Neural cell (in vitro differentiated cells): ENCODE measurements at regions not wholly inside any gene's neighbourhood (a gene's known extent, or its start where the extent isn't known, plus 50 kb on each side); places are given as distances from the start of the nearest gene placed in this dataset.

Source experiments
- H2AFZ ChIP-seq: fragments of 200-600, 300-800 bp; sonication (generic), shearing (Covaris generic); 2 replicates; pipeline ENCODE4 v1.6.0; 2014; ENCODE audit warnings: low read depth, mild to moderate bottlenecking, antibody characterized with exemption, low read length, moderate library complexity
- H3F3A ChIP-seq: fragments of 200-600 bp; shearing (Covaris generic); 2 replicates; pipeline ENCODE4 v1.6.1; 2016; ENCODE audit warnings: mild to moderate bottlenecking, moderate library complexity, mixed read lengths, antibody characterized with exemption, low read length; ENCODE audit not compliant: insufficient read depth, poor library complexity, severe bottlenecking
- H3K27ac ChIP-seq: fragments of 200-600, 300-800 bp; sonication (generic), shearing (Covaris generic); 2 replicates; pipeline ENCODE4 v1.5.1; 2014; ENCODE audit warnings: mild to moderate bottlenecking, low read length, moderate library complexity
- H3K27me3 ChIP-seq: fragments of 300-800, 200-600 bp; sonication (generic), shearing (Covaris generic); 2 replicates; pipeline ENCODE4 v1.6.0; 2014; ENCODE audit warnings: mild to moderate bottlenecking, low read depth, low read length, moderate library complexity; ENCODE audit not compliant: insufficient read depth
- H3K36me3 ChIP-seq: fragments of 300-800, 200-600 bp; sonication (generic), shearing (Covaris generic); 2 replicates; pipeline ENCODE4 v1.5.1; 2014; ENCODE audit warnings: mild to moderate bottlenecking, antibody characterized with exemption, low read length, moderate library complexity; ENCODE audit not compliant: insufficient read depth
- H3K4me2 ChIP-seq: fragments of 300-800, 200-600 bp; sonication (generic), shearing (Covaris generic); 2 replicates; pipeline ENCODE4 v1.6.0; 2014; ENCODE audit warnings: mild to moderate bottlenecking, low read length
- H3K4me3 ChIP-seq: fragments of 300-800, 200-600 bp; sonication (generic), shearing (Covaris generic); 2 replicates; pipeline ENCODE4 v1.5.1; 2014; ENCODE audit warnings: mild to moderate bottlenecking, low read length, moderate library complexity
- H3K79me2 ChIP-seq: fragments of 200-600 bp; shearing (Covaris generic); replicated peaks from 2 replicates; pipeline ENCODE4 v1.6.0; 2014; ENCODE audit warnings: mild to moderate bottlenecking, low read length, moderate library complexity; ENCODE audit not compliant: insufficient read depth
- H3K9ac ChIP-seq: fragments of 300-800, 200-600 bp; sonication (generic), shearing (Covaris generic); 2 replicates; pipeline ENCODE4 v1.6.1; 2016; ENCODE audit warnings: mild to moderate bottlenecking, low read length, mixed read lengths
- H3K9me2 ChIP-seq: fragments of 200-600 bp; shearing (Covaris generic); 2 replicates; pipeline ENCODE4 v1.6.1; 2016; ENCODE audit warnings: mild to moderate bottlenecking, low read length, mixed read lengths; ENCODE audit not compliant: insufficient read depth
- H3K9me3 ChIP-seq: fragments of 200-600, 300-800 bp; sonication (generic), shearing (Covaris generic); 2 replicates; pipeline ENCODE4 v1.6.1; 2016; ENCODE audit warnings: mild to moderate bottlenecking, mixed run types, low read length, moderate library complexity, mixed read lengths
- H4K20me1 ChIP-seq: fragments of 200-600 bp; shearing (Covaris generic); 2 replicates; pipeline ENCODE4 v1.6.1; 2016; ENCODE audit warnings: mild to moderate bottlenecking, mixed run types; ENCODE audit not compliant: insufficient read depth
- CTCF ChIP-seq: fragments of 450-650 bp; IDR thresholded peaks from 2 replicates; pipeline ENCODE4 v1.5.1; 2014; ENCODE audit warnings: antibody characterized with exemption, mild to moderate bottlenecking, moderate library complexity; ENCODE audit not compliant: poor library complexity, severe bottlenecking
- EP300 ChIP-seq: fragments of 450-650 bp; conservative IDR thresholded peaks from 2 replicates; pipeline ENCODE4 v1.6.1; 2014; ENCODE audit warnings: antibody characterized with exemption, mild to moderate bottlenecking, moderate library complexity; ENCODE audit not compliant: poor library complexity, severe bottlenecking
- EZH2 ChIP-seq: fragments of 200-600, 300-800 bp; shearing (Covaris generic), sonication (generic); IDR thresholded peaks from 2 replicates; pipeline ENCODE4 v1.6.1; 2014; ENCODE audit warnings: antibody characterized with exemption, low read length, borderline replicate concordance, mild to moderate bottlenecking; ENCODE audit not compliant: insufficient read depth, poor library complexity, severe bottlenecking
- MXI1 ChIP-seq: fragments of 450-650 bp; conservative IDR thresholded peaks from 2 replicates; pipeline ENCODE4 v1.6.1; 2014; ENCODE audit warnings: antibody characterized with exemption, mild to moderate bottlenecking; ENCODE audit not compliant: poor library complexity, severe bottlenecking
- POLR2AphosphoS5 ChIP-seq: IDR thresholded peaks from 2 replicates; pipeline ENCODE4 v1.6.1; 2012
- RAD21 ChIP-seq: fragments of 450-650 bp; conservative IDR thresholded peaks from 2 replicates; pipeline ENCODE4 v1.6.1; 2014; ENCODE audit warnings: antibody characterized with exemption, mild to moderate bottlenecking, moderate library complexity
- REST ChIP-seq: IDR thresholded peaks from 2 replicates; pipeline ENCODE4 v1.6.1; 2012; ENCODE audit warnings: borderline replicate concordance
- SMC3 ChIP-seq: fragments of 450-650 bp; conservative IDR thresholded peaks from 2 replicates; pipeline ENCODE4 v1.6.1; 2014; ENCODE audit warnings: antibody characterized with exemption, mild to moderate bottlenecking, moderate library complexity; ENCODE audit not compliant: poor library complexity
- TAF1 ChIP-seq: IDR thresholded peaks from 2 replicates; pipeline ENCODE4 v1.6.1; 2012; ENCODE audit warnings: low read depth

- H3K9ac ChIP-seq, result no peak overlapping the region
- no peak overlapping the region for H2AFZ ChIP-seq
Observed at GRCh38 chr19:28960986-28961705, 251.8 kb downstream of the UQCRFS1 start.

GRCh38 chr19:28960586-28960985 is 252.4 kb downstream of the UQCRFS1 start:
- no peaks in the 10 kb centered on the region for H3K36me3 ChIP-seq
- H3K9me3 ChIP-seq, result no peaks in the 10 kb centered on the region
- no peak overlapping the region for H3K4me2 ChIP-seq
- no peaks in the 10 kb centered on the region for H3F3A ChIP-seq
- no peaks in the 10 kb centered on the region for H3K9me2 ChIP-seq
- H3K4me3 ChIP-seq, result no peak overlapping the region
- H2AFZ ChIP-seq, result no peak overlapping the region
- no peak for TF ChIP-seq REST
- H3K79me2 ChIP-seq, result no peaks in the 10 kb centered on the region
- H4K20me1 ChIP-seq, result no peaks in the 10 kb centered on the region
- no peaks in the 10 kb centered on the region for H3K27me3 ChIP-seq
- no peak overlapping the region for H3K27ac ChIP-seq
- H3K9ac ChIP-seq, result no peak overlapping the region

More at GRCh38 chr19:28960986-28961705, 251.8 kb downstream of the UQCRFS1 start:
- Histone ChIP-seq H3F3A (no peaks in the 10 kb centered on the region), H3K4me3 (no peak overlapping the region), H3K4me2 (no peak overlapping the region), H3K79me2 (no peaks in the 10 kb centered on the region), H3K36me3 (no peaks in the 10 kb centered on the region), H3K9me2 (no peaks in the 10 kb centered on the region), H3K27me3 (no peaks in the 10 kb centered on the region), H3K9me3 (no peaks in the 10 kb centered on the region), H4K20me1 (no peaks in the 10 kb centered on the region), H3K27ac (no peak overlapping the region)
- TF ChIP-seq EZH2 (no peak), SMC3 (no peak)

DNA sequence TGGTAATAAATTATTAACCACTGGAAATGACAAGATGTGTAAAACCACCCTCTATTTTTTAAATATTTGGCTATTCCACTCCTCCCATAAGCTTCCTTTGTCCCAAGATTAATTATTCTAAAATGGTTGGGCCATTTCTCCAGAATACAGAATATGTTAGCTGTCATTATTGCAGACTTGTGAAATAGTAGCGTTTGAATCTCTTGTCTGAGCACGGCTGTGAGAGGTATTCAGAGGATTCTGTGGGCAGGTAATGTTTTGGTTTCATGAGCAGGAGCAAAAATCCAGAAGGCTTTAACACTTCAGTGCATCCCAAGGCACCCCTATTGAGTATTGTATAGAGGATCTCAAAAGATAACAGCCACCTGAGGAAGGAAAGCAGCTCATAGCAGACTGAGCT is 256.0 kb downstream of the UQCRFS1 start:
- no peak overlapping the region for H3K9ac ChIP-seq
- H3F3A ChIP-seq, result no peaks in the 10 kb centered on the region
- H3K27ac ChIP-seq, result no peak overlapping the region
- H3K27me3 ChIP-seq, result no peaks in the 10 kb centered on the region
- H3K9me2 ChIP-seq, result no peaks in the 10 kb centered on the region
- TF ChIP-seq SMC3 (no peak), EZH2 (no peak), POLR2AphosphoS5 (no peak), EP300 (no peak), REST (no peak), TAF1 (no peak), CTCF (no peak), MXI1 (no peak), RAD21 (no peak)
- no peaks in the 10 kb centered on the region for H3K9me3 ChIP-seq
- no peaks in the 10 kb centered on the region for H3K79me2 ChIP-seq
- no peak overlapping the region for H3K4me3 ChIP-seq
- no peak overlapping the region for H2AFZ ChIP-seq
- H3K4me2 ChIP-seq, result no peak overlapping the region
- H3K36me3 ChIP-seq, result no peaks in the 10 kb centered on the region
- H4K20me1 ChIP-seq, result no peaks in the 10 kb centered on the region
